Right lobe of liver (tissue), 6 donors: ENCODE measurements at regions not wholly inside any gene's neighbourhood (a gene's known extent, or its start where the extent isn't known, plus 50 kb on each side); places are given as distances from the start of the nearest gene placed in this dataset.

ENCODE experiments used
- ATAC-seq, 4 donors: fragments of 200-7000 bp; cut with Tn5 transposase; one replicate each; pipeline ENCODE4 v1.9.1; 2020; ENCODE audit warnings: mild to moderate bottlenecking in 4 of 4, moderate library complexity in 4 of 4
- DNase-seq, 3 donors: peaks; one replicate each; pipeline ENCODE4 v3.0.0-alpha.2; 2020
- H3K27ac ChIP-seq, 3 donors: fragments of 200-600 bp; one replicate each; pipeline ENCODE4 v1.8.0; 2022
- H3K27me3 ChIP-seq, 2 donors: fragments of 200-600 bp; one replicate each; pipeline ENCODE4 v1.8.0; 2022
- H3K36me3 ChIP-seq, 4 donors: fragments of 200-600 bp; sonication (generic) in 1 of 4; one replicate each; pipeline versions ENCODE4 v1.5.1 to v1.8.0; 2017 to 2022; ENCODE audit warnings: control low read depth in 1 of 4
- H3K4me1 ChIP-seq, 4 donors: fragments of 200-600 bp; sonication (generic) in 1 of 4; one replicate each; pipeline versions ENCODE4 v1.5.1 to v1.8.0; 2017 to 2022; ENCODE audit warnings: control low read depth in 1 of 4
- H3K4me3 ChIP-seq, 3 donors: fragments of 200-600 bp; one replicate each; pipeline ENCODE4 v1.8.0; 2022
- H3K9me3 ChIP-seq, 4 donors: fragments of 200-600 bp; sonication (generic) in 1 of 4; one replicate each; pipeline versions ENCODE4 v1.5.1 to v1.8.0; 2017 to 2022; ENCODE audit warnings: control low read depth in 1 of 4
- CTCF ChIP-seq, 4 donors: fragments of 200-600 bp in 3 of 4; fragments of 450-650 bp in 1 of 4; IDR thresholded peaks; one replicate each; pipeline versions ENCODE4 v1.5.1 to v1.8.0; 2016 to 2022; ENCODE audit warnings: antibody characterized with exemption in 4 of 4, mild to moderate bottlenecking in 2 of 4
- POLR2A ChIP-seq: fragments of 450-650 bp; IDR thresholded peaks from one replicate; pipeline ENCODE4 v1.6.1; 2017; ENCODE audit warnings: antibody characterized with exemption, mild to moderate bottlenecking
- WGBS: methylation state at CpG from one replicate; pipeline ENCODE4 v1.1.6; 2018; ENCODE audit warnings: low coverage, low lambda C conversion rate; ENCODE audit not compliant: insufficient coverage; ENCODE audit errors: missing lambda C conversion rate; 5-methylcytosine and 5-hydroxymethylcytosine counted together
- intact Hi-C, 2 donors: fragments of 100-400 bp; cut with DNase I; formaldehyde crosslinking; loops; one replicate each; pipeline versions ENCODE4 v1.11.2 to v1.14.1; 2022
- donor health status: DM: no; HTN: yes; CAD: no.
- donor health status: DM: no; HTN: no; CAD: no.
- donor health status: DM: no; HTN: no; CAD: no.
- donor health status: DM: no; HTN: yes; CAD: no.
- donor health status: DM: no; HTN: yes; CAD: no.

DNA sequence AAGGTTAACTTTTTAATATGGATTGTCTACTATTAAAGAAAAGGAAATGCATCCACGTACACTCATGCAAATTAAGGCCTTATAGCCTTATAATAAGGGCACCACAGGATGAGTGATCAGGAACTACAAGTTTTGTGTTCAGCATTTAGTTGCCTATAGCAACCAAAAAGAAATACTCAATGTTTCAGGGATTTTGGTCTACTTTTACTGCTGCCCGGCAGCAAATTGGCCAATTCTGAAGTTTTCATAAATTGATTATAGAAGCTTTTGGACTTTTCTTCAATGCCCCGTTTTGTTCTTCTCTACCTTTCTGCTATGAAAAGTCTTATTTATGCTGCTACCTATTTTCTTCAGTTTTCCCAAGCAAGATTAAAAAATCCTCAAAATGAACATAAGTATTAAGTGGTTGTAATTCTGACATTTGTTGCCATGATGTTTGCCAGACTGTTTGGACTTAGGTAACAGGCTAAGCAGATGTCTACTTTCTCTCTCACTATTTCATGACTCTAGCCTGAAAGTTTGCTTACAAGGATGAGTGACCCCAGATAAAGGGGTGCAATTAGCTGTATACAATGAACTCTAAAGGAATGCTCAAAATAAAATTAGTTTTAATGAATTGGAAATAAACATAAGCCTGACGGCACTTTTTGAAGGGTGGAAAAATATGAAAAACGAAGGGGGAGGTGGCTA lies 391.5 kb upstream of the DAB2 start:
- ATAC-seq (no peak), DNase-seq (no peak)
- intact Hi-C loops = no loop called here
- Histone ChIP-seq H3K4me3 (no peak overlapping the region), H3K36me3 (no peaks in the 10 kb centered on the region), H3K27me3 (no peaks in the 10 kb centered on the region), H3K9me3 (no peaks in the 10 kb centered on the region), H3K27ac (no peak overlapping the region), H3K4me1 (no peaks in the 10 kb centered on the region)
- TF ChIP-seq CTCF (IDR thresholded peaks at IDR 0.05) (no peak), POLR2A (no peak)
- 40% methylated on average over 5 of the region's 5 CpGs for WGBS

DNA sequence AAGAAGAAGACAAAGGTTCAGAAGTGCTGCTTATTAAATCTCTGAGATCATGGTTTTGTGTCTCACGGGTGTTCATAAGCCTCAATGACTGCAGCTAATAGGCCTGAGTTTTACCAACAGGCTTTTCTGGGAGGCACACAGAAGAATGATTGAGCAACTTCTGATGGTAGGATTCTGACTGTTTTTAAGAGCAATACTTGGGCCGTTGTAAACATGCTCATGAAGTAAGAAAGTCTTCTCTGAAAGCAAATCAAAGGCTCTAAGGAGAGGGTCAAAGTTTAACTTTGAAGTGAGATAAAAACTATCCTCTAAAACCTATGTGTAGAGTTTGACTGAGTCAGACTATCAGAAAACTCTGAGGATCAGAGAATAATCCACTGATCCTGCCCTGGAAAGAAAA lies 390.9 kb upstream of the DAB2 start:
- no peaks in the 10 kb centered on the region for H3K9me3 ChIP-seq
- ATAC-seq (no peak), DNase-seq (no peak)
- TF ChIP-seq CTCF (IDR thresholded peaks at IDR 0.05) (no peak), POLR2A (no peak)
- H3K27me3 ChIP-seq = no peaks in the 10 kb centered on the region
- no peaks in the 10 kb centered on the region for H3K4me1 ChIP-seq
- no peaks in the 10 kb centered on the region for H3K36me3 ChIP-seq
- intact Hi-C loops = no loop called here
- no peak overlapping the region for H3K4me3 ChIP-seq
- WGBS = 28% methylated on average over 2 of the region's 2 CpGs
- H3K27ac ChIP-seq = no peak overlapping the region

DNA sequence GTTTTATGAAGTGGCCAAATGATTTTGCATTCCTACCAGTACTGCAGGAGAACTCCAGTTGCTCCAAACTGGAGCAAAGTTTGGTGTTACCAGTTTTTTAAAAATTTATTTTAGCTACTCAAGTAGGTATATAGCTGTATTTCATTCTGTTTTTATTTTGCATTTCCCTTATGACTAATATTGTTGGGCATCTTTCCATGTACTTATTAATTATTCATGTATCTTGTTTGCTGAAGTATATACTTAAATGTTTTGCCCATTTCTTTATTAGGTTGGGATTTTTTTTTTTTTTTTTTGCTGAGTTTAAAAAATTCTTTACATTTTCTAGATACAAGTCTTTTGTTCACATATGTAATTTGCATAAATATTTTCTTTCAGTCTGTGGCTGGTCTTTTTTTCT lies 386.6 kb upstream of the DAB2 start:
- no peaks in the 10 kb centered on the region for H3K36me3 ChIP-seq
- no peak for TF ChIP-seq CTCF (IDR thresholded peaks at IDR 0.05)
- no peak for TF ChIP-seq POLR2A
- H3K9me3 ChIP-seq = no peaks in the 10 kb centered on the region
- H3K4me3 ChIP-seq = no peak overlapping the region
- no peaks in the 10 kb centered on the region for H3K27me3 ChIP-seq
- DNase-seq (no peak), ATAC-seq (no peak)
- H3K4me1 ChIP-seq = no peaks in the 10 kb centered on the region
- H3K27ac ChIP-seq = no peak overlapping the region
- intact Hi-C loops = no loop called here

- no peaks in the 10 kb centered on the region for H3K4me1 ChIP-seq
- WGBS = 67% methylated on average over 4 of the region's 6 CpGs
These were observed 383.9 kb upstream of the DAB2 start for GRCh38 chr5:39808656-39809055.

More at GRCh38 chr5:39808656-39809055, 383.9 kb upstream of the DAB2 start:
- no peak for ATAC-seq
- intact Hi-C loops = no loop called here
- no peaks in the 10 kb centered on the region for H3K27me3 ChIP-seq
- no peak overlapping the region for H3K4me3 ChIP-seq
- H3K9me3 ChIP-seq = no peaks in the 10 kb centered on the region
- TF ChIP-seq POLR2A = no peak
- no peak for TF ChIP-seq CTCF (IDR thresholded peaks at IDR 0.05)
- no peak for DNase-seq
- H3K27ac ChIP-seq = no peak overlapping the region
- H3K36me3 ChIP-seq = no peaks in the 10 kb centered on the region
